GM21786 (cell line): ENCODE measurements at regions not wholly inside any gene's neighbourhood (a gene's known extent, or its start where the extent isn't known, plus 50 kb on each side); places are given as distances from the start of the nearest gene placed in this dataset.

Experiments
- ATAC-seq: cut with Tn5 transposase; IDR thresholded peaks from one replicate; pipeline ENCODE4 v1.9.1; 2021; ENCODE audit not compliant: unreplicated experiment

DNA sequence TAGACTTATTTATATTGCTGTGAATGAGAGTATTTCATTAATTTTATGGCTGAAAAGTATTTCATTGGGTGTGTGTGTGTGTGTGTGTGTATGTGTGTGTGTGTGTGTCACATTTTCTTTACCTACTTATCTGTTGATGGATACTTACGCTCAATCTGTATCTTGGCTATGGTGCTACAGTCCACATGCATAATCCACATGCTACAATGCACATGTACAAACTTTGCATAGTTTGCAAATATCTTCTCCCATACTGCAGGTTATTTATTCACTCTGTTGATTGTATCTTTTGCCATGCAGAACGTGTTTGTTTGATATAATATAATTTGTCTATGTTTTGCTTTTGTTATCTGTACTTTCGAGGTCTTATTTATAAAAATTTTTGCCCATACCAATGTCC is 167.8 kb downstream of the RAB28 start:
- ATAC-seq = no peak

GRCh38 chr4:13313856-13314255 is 170.3 kb downstream of the RAB28 start:
- ATAC-seq = no peak

- ATAC-seq = no peak
Observed at GRCh38 chr4:13312264-13312663, 171.9 kb downstream of the RAB28 start.

GRCh38 chr4:13309751-13310150 is 174.4 kb downstream of the RAB28 start:
- ATAC-seq = no peak

DNA sequence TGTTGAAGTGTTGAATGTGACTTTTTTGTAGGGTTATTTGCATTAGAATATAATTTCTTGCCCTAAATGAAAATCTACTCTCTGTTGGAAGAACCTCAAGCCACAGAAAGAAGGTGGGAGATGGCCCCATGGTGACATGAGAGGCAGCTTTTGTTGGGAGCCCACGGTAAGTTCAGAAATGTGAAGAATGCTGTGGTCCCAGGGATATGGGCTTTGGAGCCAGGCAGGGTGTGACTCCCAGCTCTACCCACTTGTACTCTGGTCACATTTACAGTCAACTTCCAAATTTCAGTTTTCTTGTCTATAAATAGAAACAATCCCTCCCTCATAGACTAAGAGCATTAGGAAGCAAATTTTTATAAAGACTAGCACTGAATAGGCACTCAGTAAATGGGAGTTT is 177.8 kb downstream of the RAB28 start:
- no peak for ATAC-seq

DNA sequence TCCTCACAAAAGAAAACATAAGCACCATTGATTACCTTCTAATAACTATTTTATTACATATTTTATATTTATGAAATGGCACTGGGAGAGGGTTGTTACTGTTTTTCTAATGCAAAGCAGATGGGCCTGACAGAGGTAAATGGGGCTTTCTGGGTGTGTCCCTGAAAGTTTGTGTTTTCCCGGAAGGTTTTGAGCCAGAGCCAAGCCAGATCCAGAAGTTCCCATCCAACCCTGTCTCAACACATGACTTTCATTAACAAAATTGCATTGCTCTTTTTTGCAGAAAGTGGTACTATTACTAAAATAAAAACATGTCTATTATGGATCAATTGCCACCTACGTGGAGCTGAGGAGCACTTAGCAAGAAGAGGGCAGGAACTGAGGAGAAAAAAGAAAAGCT is 181.3 kb downstream of the RAB28 start:
- ATAC-seq = no peak

GRCh38 chr4:13299343-13299742 is 184.8 kb downstream of the RAB28 start:
- no peak for ATAC-seq

DNA sequence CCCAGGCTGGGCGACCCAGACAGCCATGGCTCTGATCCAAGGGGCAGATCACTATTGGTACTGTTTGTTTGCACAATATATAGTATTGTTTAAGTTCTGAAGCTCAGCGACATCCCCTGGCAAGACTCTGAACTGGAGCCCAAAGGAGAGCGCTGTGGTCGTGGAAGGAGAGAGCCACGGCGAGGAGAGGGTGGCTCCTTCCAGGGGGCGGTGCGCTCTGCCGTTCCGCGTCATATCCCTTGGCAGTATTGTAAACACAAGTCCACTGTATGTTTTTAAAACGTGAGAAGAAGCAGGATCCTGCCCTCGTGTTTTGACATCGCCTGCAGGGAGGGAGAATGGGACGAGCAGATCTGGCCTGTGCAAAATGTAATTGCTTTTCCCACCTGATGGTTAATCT is 185.5 kb downstream of the RAB28 start:
- ATAC-seq = no peak

GRCh38 chr4:13296986-13297385 is 187.2 kb downstream of the RAB28 start:
- no peak for ATAC-seq

DNA sequence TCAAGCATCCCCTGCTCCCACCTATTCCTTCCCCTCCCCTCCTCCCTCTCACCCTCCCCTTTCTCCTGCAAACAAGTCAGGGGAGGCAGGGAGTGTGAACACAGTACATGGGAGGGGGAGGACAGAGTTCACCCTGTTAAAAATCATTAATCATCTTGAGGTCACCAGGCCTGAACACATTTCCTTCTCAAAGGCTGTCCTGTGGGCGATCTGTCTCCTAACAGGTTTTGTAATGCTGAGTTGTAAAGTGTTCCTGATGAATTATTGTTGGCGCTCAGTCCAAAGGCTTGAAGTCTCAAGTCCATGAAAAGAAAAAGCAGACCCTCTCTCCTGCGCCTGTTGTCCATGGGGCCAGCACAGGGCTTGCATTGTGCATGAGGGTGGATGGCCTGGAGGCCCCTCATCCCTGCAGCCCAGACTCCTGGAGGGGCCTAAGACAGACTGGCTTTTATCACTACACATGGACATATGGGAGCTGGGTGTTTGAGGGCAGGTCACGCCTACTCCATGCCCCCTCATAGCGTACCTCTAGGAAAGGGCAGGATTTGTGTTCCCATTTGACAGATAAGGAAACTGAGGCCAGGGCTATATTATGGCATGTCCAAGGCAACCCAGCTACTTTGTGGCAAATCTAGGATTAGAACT is 189.1 kb downstream of the RAB28 start:
- ATAC-seq = no peak

DNA sequence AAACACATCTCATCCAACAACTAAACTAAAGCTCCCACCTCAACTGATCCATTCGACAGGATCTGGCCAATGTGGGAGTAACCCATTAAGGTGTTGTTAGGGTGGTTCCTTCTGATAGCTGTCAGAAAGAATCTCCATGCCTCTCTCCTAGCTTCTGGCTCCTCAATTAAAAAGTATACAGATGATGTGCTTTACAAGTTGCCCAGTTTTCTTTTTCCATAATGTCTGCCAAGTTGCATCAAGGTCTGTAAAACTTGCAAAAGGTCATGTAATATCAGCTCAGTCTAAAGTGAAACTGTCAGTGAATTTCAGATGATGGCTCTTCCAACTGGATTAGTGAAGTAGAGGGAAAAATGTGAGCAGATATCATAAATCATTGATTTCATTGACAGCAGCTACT is 191.8 kb downstream of the RAB28 start:
- no peak for ATAC-seq

- no peak for ATAC-seq
Observed at GRCh38 chr4:13289391-13289790, 194.7 kb downstream of the RAB28 start.

- no peak for ATAC-seq
Observed at GRCh38 chr4:13285336-13285735, 198.8 kb downstream of the RAB28 start.

DNA sequence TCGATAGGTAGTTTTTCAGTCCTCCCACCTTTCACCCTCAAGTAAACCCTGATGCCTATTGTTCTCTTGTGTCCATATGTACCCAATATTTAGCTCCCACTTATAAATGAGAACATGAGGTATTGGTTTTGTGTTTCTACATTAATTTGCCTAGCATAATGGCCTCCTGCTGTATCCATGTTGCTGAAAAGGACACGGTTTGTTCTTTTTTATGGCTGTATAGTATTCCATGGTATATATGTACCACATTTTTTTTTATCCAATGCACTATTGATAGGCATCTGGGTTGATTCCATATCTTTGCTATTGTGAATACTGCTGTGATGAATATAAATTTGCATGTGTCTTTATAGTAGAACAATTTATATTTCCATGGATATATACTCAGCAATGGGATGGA is 199.2 kb downstream of the RAB28 start:
- ATAC-seq = no peak

GRCh38 chr4:13276357-13276756 is 207.8 kb downstream of the RAB28 start:
- ATAC-seq = no peak

GRCh38 chr4:13268703-13269102 is 215.4 kb downstream of the RAB28 start:
- ATAC-seq = no peak

DNA sequence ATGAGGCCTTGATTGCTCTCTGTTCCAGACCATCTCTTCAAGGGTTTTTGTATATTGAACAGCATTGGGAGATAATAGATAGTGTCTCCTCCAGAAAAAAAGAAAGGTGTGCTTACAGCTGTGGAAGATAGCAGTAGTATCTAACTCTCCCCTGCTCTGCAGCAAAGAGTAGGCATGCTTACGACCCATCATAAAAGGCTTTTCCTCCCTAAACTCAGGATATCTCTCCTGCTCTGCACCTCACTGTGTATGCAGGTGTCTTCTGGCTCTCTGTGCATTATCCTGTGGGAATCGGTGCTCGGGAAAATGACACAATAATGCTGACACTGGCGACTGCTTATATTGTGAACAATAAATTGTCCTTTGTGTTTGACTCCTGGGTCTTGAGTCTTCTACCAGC is 216.0 kb downstream of the RAB28 start:
- ATAC-seq = no peak

DNA sequence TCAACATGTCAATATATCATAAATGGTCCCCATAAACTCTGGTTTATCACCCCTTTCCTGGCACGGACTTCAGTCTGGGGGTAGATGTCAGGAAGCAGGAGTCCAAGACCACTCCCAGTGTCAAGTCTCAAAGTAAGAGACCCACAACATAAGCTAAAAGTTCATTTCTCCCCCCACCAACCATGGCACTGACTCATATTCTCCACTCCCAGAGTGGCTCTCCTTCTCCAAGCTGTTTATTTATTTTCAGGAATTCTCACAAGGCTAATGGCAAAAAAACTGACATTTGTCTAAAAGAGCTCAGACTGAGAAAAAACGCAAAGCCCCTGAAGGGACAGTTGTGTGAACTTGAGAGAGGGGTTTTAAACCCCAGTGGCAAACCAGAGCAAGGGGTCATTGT is 217.0 kb downstream of the RAB28 start:
- no peak for ATAC-seq

DNA sequence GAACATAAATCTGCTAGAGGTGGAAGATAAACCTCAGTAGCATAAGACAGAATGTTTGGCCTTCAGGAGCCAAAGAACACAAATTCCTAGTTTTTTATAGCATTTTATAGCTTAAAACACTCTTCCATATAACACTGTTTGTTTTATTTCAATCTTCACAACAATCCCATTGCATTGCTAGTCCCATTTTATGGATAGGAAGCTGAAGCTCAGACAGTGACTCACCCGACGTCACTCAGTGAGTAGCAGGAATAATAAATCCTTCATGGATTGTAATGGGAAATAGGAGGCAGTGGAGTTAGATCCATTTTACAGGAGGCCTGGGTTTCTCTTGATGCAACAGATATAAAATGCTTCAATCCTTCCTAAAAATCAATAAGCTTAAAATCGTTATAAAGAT is 217.5 kb downstream of the RAB28 start:
- ATAC-seq = no peak

DNA sequence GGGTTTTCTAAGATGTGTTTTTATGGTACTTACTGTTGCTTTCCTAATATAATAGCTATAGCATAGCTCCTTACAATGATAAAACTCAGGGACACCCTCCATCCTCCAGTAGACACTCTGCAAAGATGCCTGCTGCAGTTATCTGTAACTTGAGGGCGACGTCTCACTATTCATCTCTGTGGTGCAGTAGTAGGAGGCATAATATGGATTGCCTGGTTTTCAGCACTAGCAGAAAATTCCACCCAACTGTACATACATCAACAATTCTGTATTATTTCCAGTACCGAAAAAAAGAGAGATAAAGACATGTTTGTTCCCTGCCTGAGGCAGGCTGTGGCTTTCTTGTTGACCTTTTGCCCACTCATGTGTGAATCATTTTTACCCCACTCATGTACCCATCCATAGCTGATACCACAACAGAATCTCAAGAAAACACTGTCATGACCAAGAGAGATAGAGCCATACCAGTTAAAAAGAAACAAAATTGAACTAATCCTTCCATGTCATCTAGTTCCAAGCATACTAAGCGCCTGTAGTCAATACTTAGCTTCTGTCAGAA is 220.1 kb downstream of the RAB28 start:
- ATAC-seq = no peak

GRCh38 chr4:13262816-13263215 is 221.3 kb downstream of the RAB28 start:
- no peak for ATAC-seq

GRCh38 chr4:13261486-13262257 is 222.5 kb downstream of the RAB28 start:
- ATAC-seq = no peak

GRCh38 chr4:13260513-13260912 is 223.6 kb downstream of the RAB28 start:
- no peak for ATAC-seq
